ENCODE measurements at regions not wholly inside any gene's neighbourhood (a gene's known extent, or its start where the extent isn't known, plus 50 kb on each side); places are given as distances from the start of the nearest gene placed in this dataset.

DNA sequence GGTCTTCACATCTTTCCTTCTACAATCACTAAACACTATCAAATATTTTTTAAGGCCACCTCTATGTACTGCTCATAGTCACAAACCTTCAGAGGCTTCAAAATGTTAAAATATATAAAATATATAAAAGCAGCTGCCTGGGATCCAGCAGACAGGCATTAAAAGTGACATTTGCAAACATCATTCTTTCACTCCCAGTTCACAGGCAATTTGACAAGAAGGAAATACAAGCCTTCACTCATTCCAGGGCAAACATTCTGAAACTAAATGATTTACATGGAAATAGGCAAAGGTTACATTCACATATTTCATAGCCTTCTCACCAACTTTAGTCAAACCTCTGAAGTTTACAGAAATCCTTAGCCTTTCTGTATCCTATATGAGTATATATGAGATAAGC is 266.3 kb downstream of the TBL1XR1 start:
- no peak overlapping the region for H3K4me3 Mint-ChIP-seq
- H3K9me3 Mint-ChIP-seq: no peaks in the 10 kb centered on the region
- ChIA-PET POLR2A (no interaction called here), CTCF (interaction anchor here (3.6 kb wide), 1 partner anchor 58 kb away, joined by 16 read pairs; no protein-coding TSS in a partner anchor)
- peaks cover 17% of the 10 kb centered on the region for H3K27me3 Mint-ChIP-seq
- no peak for DNase-seq
- intact Hi-C loops (cut with micrococcal nuclease): no loop called here
- H3K27ac Mint-ChIP-seq: no peak overlapping the region
- H3K4me1 Mint-ChIP-seq (ENCODE audit: low read depth): peaks cover 2% of the 10 kb centered on the region
- no peaks in the 10 kb centered on the region for H3K36me3 Mint-ChIP-seq

DNA sequence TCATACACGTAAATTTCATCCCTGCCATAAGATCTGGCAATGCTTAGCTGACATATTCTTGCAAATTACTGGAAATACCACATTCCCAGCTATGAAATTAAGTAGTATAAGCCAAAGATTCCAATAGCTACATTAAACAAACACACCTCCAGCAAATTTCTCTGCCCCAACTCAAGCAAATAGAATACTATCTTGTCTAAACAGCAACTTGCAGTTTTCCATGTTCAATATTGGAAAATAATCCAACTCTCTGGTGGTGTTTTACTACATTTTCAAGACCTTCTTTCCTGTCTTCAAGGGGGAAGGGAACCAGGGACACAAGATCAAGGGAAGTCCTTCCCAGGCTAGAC is 268.7 kb downstream of the TBL1XR1 start:
- Mint-ChIP-seq H3K27ac (no peak overlapping the region), H3K4me3 (no peak overlapping the region), H3K36me3 (no peaks in the 10 kb centered on the region), H3K4me1 (ENCODE audit: low read depth) (peaks cover 2% of the 10 kb centered on the region), H3K27me3 (peaks cover 16% of the 10 kb centered on the region), H3K9me3 (peaks cover 2% of the 10 kb centered on the region)
- intact Hi-C loops (cut with micrococcal nuclease): no loop called here
- CTCF ChIA-PET: interaction anchor here (3.6 to 3.8 kb wide), 2 partner anchors 10 to 56 kb away, joined by 15 to 16 read pairs; no protein-coding TSS in a partner anchor
- POLR2A ChIA-PET: no interaction called here
- DNase-seq: no peak

DNA sequence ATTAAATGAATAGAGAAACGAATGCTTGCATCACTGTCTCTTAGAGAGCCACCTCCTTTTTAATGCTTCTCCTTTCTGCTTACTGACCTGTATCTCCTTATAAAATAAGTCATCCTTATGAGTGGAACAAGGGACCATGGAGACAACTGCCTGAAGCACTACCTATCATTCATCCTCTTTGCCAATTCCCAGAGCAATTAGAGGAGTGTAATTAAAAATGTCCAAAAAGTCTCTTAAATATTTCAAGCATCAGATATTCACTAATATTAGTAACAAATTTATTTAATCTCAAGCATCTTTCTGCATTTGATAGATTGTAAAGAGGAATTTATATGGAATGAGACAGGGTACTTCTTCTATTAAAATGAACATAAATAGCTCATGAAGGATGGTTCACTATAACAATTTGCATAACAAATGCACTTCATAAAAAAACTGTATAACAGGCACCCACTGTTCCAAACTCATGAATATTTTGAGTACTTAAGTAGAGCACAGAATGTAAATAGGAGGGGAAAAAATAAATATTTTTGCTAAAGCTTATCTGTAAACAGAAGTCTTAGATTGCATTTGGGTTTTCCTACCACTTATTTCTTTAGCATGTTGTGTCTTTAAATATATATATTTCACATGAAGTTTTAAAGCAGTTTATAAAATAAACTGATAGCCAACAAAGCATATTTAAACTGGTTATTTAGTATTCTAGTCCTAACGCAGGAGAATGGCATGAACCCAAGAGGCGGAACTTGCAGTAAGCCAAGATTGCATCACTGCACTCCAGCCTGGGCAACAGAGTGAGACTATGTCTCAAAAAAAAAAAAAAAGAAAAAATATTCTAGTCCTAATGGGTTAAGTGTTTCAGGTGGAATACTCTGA is 269.3 kb downstream of the TBL1XR1 start:
- no peak overlapping the region for H3K27ac Mint-ChIP-seq
- POLR2A ChIA-PET: no interaction called here
- H3K4me3 Mint-ChIP-seq: no peak overlapping the region
- peaks cover 2% of the 10 kb centered on the region for H3K9me3 Mint-ChIP-seq
- intact Hi-C loops (cut with micrococcal nuclease): no loop called here
- H3K36me3 Mint-ChIP-seq: no peaks in the 10 kb centered on the region
- peaks cover 16% of the 10 kb centered on the region for H3K27me3 Mint-ChIP-seq
- DNase-seq: no peak
- peaks cover 2% of the 10 kb centered on the region for H3K4me1 Mint-ChIP-seq (ENCODE audit: low read depth)
- CTCF ChIA-PET: interaction anchor here (3.6 to 3.8 kb wide), 2 partner anchors 11 to 55 kb away, joined by 15 to 16 read pairs; no protein-coding TSS in a partner anchor

DNA sequence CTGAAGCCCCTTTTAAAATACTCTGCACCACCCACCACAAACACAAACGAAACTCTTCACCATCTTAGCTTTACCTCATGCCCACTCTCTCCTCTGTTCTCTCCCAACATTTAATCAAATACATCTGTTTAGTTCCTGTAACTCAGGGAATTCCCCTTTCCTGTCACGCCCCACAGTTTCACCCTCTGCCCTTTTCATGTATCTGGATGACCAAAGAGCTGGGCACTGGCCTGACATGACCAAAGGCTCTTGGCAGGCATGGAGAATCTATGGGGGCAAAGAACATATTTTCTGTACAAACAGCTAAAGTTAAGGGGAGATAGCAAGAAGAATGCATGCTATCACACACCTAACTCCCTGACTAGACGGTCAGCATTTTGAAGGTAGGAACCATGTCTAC is 270.0 kb downstream of the TBL1XR1 start:
- Mint-ChIP-seq H3K4me1 (ENCODE audit: low read depth) (peaks cover 2% of the 10 kb centered on the region), H3K27ac (no peak overlapping the region), H3K36me3 (no peaks in the 10 kb centered on the region), H3K4me3 (no peak overlapping the region), H3K27me3 (peaks cover 19% of the 10 kb centered on the region), H3K9me3 (peaks cover 2% of the 10 kb centered on the region)
- intact Hi-C loops (cut with micrococcal nuclease): no loop called here
- no peak for DNase-seq
- ChIA-PET CTCF (interaction anchor here (3.6 to 3.8 kb wide), 2 partner anchors 11 to 54 kb away, joined by 15 to 16 read pairs; no protein-coding TSS in a partner anchor), POLR2A (no interaction called here)

DNA sequence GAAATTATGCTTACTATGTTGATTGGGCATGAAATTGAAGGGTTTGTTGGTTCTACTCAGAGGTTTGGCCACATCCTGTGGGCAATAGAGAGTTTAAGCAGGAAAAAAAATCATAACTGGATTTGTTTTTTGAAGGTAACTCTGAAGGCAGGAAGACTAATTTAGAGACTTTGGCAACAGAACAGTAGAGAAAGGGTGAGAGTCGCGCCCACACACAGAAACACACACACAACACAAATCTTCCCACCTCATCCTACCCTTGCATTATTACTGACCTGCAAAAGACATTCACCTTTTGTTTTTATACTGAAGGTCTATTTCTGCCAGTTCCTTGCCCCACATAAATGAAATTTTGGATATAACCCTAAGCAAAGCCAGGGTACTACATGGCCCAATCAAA is 270.6 kb downstream of the TBL1XR1 start:
- Mint-ChIP-seq H3K27me3 (peaks cover 24% of the 10 kb centered on the region), H3K36me3 (no peaks in the 10 kb centered on the region), H3K27ac (no peak overlapping the region), H3K4me1 (ENCODE audit: low read depth) (peaks cover 2% of the 10 kb centered on the region), H3K4me3 (no peak overlapping the region), H3K9me3 (peaks cover 2% of the 10 kb centered on the region)
- POLR2A ChIA-PET: no interaction called here
- no peak for DNase-seq
- CTCF ChIA-PET: interaction anchor here (0.7 to 3.8 kb wide), 2 partner anchors 12 to 496 kb away, joined by 3 to 15 read pairs; no protein-coding TSS in a partner anchor
- intact Hi-C loops (cut with micrococcal nuclease): no loop called here

DNA sequence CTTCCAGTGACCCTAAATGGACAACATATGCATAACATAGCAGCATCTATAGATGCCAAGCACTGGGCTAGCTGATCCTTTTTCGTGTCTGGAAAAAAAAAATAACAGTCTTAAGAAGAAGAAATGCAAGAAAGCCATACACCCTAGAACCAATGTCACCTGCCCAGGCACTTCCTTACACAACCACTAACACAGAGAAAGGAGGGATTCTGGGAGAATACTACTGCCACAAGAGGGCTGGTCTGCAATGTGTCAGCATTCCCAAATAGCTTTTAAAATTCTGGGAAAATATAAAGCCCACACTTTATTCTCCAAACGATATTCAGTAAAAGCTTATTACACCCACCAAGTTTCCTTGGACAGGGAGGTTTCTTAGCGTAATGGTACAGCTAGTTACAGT is 271.2 kb downstream of the TBL1XR1 start:
- CTCF ChIA-PET: interaction anchor here (0.7 kb wide), 1 partner anchor 497 kb away, joined by 3 read pairs; no protein-coding TSS in a partner anchor
- Mint-ChIP-seq H3K4me3 (no peak overlapping the region), H3K36me3 (no peaks in the 10 kb centered on the region)

DNA sequence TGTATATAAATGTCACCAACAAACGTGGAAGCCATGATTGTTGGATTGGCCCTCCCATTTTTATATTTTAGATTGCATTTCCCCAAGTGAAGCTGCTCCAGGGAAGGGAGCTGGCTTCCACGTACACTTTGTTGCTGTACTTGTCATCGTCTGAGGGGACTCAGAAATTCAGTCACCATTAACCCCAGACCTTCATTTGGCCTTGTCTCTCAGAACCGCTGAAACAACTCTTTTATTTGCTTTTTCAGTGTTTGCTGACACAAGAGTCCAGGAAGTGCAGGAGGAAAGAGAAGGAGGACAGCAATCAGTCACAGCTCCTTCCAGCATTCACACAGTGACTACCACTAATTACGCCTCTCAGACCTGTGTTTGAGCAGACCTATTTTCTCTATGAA is 276.5 kb downstream of the TBL1XR1 start:
- Mint-ChIP-seq H3K27me3 (peaks cover 9% of the 10 kb centered on the region), H3K4me1 (ENCODE audit: low read depth) (no peaks in the 10 kb centered on the region), H3K9me3 (peaks cover 2% of the 10 kb centered on the region), H3K4me3 (no peak overlapping the region), H3K36me3 (no peaks in the 10 kb centered on the region), H3K27ac (no peak overlapping the region)
- ChIA-PET CTCF (interaction anchor here (0.7 kb wide), 1 partner anchor 20 kb away, joined by 3 read pairs; no protein-coding TSS in a partner anchor), POLR2A (no interaction called here)
- DNase-seq: no peak
- intact Hi-C loops (cut with micrococcal nuclease): no loop called here

More for the DNA sequence above, 271.2 kb downstream of the TBL1XR1 start:
- H3K27me3 Mint-ChIP-seq: peaks cover 24% of the 10 kb centered on the region
- no peak overlapping the region for H3K27ac Mint-ChIP-seq
- POLR2A ChIA-PET: no interaction called here
- no peak for DNase-seq
- H3K4me1 Mint-ChIP-seq (ENCODE audit: low read depth): peaks cover 2% of the 10 kb centered on the region
- peaks cover 2% of the 10 kb centered on the region for H3K9me3 Mint-ChIP-seq
- intact Hi-C loops (cut with micrococcal nuclease): no loop called here

DNA sequence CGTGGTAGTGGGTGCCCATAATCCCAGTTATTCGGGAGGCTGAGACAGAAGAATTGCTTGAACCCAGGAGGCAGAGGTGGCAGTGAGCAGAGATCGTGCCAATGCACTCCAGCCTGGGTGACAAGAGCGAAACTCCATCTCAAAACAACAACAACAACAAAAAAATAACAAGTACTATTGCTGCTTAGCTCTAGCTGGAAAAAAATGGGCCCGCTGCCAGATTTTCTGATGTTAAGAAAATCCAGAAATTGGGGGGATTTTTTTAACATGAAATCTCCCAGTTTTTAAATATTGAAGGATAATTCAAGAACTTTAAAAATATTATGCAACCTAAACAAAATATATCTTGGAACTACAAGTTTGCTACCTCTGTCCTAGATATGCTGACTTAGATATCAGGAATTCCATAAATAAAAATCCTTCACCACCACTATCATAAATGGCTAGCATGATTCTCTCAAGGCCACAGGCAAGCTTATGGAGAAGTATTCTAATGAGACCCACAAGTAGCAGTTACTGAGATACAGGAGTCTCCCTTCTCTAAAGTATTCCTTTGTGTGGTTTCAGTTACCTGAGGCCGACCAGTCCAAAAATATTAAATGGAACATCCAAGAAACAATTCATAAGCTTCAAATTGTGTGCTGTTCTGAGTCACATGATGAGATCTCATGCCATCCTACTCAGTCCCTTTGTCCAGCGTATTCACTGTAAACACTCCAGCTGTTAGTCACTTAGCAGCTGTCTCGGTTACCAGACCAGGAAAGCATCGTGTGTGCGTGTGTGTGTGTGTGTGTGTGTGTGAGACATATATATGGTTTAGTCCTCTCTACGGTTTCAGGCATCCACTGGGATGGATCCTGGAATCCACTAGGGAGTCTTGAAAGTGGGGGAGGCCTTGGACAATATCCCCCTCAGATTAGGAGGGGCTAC is 277.2 kb downstream of the TBL1XR1 start:
- H3K27ac Mint-ChIP-seq: no peak overlapping the region
- no peak for DNase-seq
- ChIA-PET CTCF (interaction anchor here (0.7 kb wide), 1 partner anchor 21 kb away, joined by 3 read pairs; no protein-coding TSS in a partner anchor), POLR2A (no interaction called here)
- no peaks in the 10 kb centered on the region for H3K36me3 Mint-ChIP-seq
- intact Hi-C loops (cut with micrococcal nuclease): no loop called here
- H3K4me3 Mint-ChIP-seq: no peak overlapping the region
- peaks cover 2% of the 10 kb centered on the region for H3K9me3 Mint-ChIP-seq
- H3K27me3 Mint-ChIP-seq: peaks cover 9% of the 10 kb centered on the region
- no peaks in the 10 kb centered on the region for H3K4me1 Mint-ChIP-seq (ENCODE audit: low read depth)

DNA sequence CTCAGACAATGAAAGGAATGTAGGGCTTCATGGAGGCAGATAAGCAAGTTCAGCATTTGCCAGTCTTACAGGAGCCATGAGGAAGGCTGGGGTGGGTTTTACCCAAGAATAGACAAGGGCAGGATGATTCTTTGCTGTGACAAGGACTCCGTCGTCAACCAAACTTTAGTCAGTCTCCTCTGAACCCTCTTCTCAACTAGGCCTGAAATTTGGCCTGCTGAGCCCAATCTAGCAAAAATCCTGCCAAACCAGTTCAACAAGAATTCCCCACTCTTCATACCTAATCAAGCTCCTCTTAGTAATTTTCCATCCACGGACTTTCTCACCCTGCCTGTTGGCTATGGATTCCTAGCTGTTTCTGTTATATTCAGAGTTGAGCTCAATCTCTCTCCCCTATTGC is 280.5 kb downstream of the TBL1XR1 start:
- no peak overlapping the region for H3K27ac Mint-ChIP-seq
- intact Hi-C loops (cut with micrococcal nuclease): no loop called here
- DNase-seq: no peak
- peaks cover 2% of the 10 kb centered on the region for H3K27me3 Mint-ChIP-seq
- no peak overlapping the region for H3K4me3 Mint-ChIP-seq
- ChIA-PET CTCF (no interaction called here), POLR2A (no interaction called here)
- no peaks in the 10 kb centered on the region for H3K4me1 Mint-ChIP-seq (ENCODE audit: low read depth)
- H3K9me3 Mint-ChIP-seq: no peaks in the 10 kb centered on the region
- no peaks in the 10 kb centered on the region for H3K36me3 Mint-ChIP-seq

DNA sequence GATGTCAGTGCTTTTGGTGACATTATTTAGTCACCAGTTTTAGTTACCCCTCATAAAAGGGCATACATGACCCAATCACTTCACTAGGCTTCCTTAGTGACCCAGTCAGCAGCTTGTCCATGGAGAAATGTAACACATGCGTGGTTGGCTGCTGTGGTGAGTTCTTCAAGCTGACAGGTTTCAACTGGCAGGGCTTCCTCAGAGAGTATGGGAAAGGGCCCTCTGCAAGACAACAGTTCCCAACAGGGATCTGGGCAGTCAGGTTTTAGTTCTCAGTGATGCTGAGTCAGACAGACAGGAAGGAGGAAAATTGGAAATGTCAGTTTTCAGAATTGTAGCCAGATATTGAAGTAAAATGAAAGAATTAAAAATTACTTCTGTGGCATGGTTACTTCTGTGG is 282.5 kb downstream of the TBL1XR1 start:
- CTCF ChIA-PET: interaction anchor here (1.0 kb wide), 1 partner anchor 24 kb away, joined by 3 read pairs; no protein-coding TSS in a partner anchor
- DNase-seq: no peak
- Mint-ChIP-seq H3K27ac (no peak overlapping the region), H3K4me1 (ENCODE audit: low read depth) (no peaks in the 10 kb centered on the region), H3K36me3 (no peaks in the 10 kb centered on the region), H3K27me3 (no peaks in the 10 kb centered on the region), H3K4me3 (no peak overlapping the region), H3K9me3 (no peaks in the 10 kb centered on the region)
- POLR2A ChIA-PET: no interaction called here
- intact Hi-C loops (cut with micrococcal nuclease): no loop called here

DNA sequence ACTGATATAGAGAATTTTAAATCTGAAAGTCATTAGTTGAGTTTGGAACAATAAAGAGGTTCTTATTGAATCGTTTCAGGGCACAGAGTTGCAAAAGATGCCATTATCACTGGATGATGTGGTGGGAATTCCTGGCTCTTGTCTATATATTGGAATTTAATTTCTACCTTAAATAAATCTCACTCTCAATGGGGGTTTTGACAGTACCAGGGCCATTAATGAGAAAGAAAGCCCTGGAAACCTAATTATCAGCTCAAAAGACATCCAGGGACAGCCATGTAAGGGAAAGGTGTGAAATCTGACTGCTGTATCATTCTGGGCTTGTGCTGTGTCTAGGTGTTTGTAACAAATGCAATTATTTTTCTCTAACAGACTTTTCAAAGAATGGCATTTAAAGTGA is 285.7 kb downstream of the TBL1XR1 start:
- DNase-seq: no peak
- no peaks in the 10 kb centered on the region for H3K9me3 Mint-ChIP-seq
- no peak overlapping the region for H3K4me3 Mint-ChIP-seq
- intact Hi-C loops (cut with micrococcal nuclease): no loop called here
- no peaks in the 10 kb centered on the region for H3K4me1 Mint-ChIP-seq (ENCODE audit: low read depth)
- H3K27ac Mint-ChIP-seq: no peak overlapping the region
- H3K27me3 Mint-ChIP-seq: no peaks in the 10 kb centered on the region
- CTCF ChIA-PET: no interaction called here
- H3K36me3 Mint-ChIP-seq: no peaks in the 10 kb centered on the region
- POLR2A ChIA-PET: no interaction called here

DNA sequence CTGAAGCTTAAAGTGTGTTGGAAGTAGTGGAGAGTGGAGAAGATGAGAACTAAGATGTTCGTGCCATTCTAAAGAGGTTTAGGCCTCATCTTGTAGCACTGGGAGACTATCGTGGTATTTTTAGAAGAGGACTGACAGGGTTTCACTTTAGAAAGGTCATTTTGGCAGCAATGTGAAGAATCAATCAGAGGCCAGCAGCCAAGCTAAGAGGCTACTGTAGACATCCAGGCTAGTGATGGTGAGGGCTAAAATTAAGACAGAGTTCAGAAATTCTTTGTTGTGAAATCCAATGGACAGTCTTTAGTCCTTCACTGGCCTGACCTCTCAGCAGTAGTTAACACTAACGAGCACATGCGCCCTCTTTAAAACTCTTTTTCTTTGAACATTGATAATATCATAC is 288.2 kb downstream of the TBL1XR1 start:
- ChIA-PET POLR2A (no interaction called here), CTCF (no interaction called here)
- Mint-ChIP-seq H3K27me3 (no peaks in the 10 kb centered on the region), H3K4me1 (ENCODE audit: low read depth) (no peaks in the 10 kb centered on the region), H3K4me3 (no peak overlapping the region), H3K9me3 (no peaks in the 10 kb centered on the region), H3K36me3 (no peaks in the 10 kb centered on the region), H3K27ac (no peak overlapping the region)
- no peak for DNase-seq
- intact Hi-C loops (cut with micrococcal nuclease): no loop called here
